PFSK-1 (cell line): ENCODE measurements at regions not wholly inside any gene's neighbourhood (a gene's known extent, or its start where the extent isn't known, plus 50 kb on each side); places are given as distances from the start of the nearest gene placed in this dataset.

Experiments
- FOXP2 ChIP-seq: optimal IDR thresholded peaks from 2 replicates; pipeline ENCODE3; 2011; ENCODE audit warnings: borderline replicate concordance, control low read depth, inconsistent platforms; ENCODE audit not compliant: insufficient read depth; ENCODE audit errors: extremely low read length, extremely low read depth
- POLR2AphosphoS5 ChIP-seq: IDR thresholded peaks from 2 replicates; pipeline ENCODE4 v1.6.1; 2012; ENCODE audit warnings: low read depth, mild to moderate bottlenecking, control low read depth, low read length, moderate library complexity
- REST ChIP-seq, 2 experiments: IDR thresholded peaks; 2 replicates each; pipeline versions ENCODE4 v1.6.1 to v1.8.0; 2011 to 2012; ENCODE audit warnings: low read depth in 2 of 2, low read length in 2 of 2, control low read depth in 1 of 2, inconsistent platforms in 1 of 2, mild to moderate bottlenecking in 1 of 2, moderate library complexity in 1 of 2; ENCODE audit not compliant: insufficient read depth in 1 of 2
- SIN3A ChIP-seq: IDR thresholded peaks from 2 replicates; pipeline ENCODE4 v1.6.1; 2012; ENCODE audit warnings: mild to moderate bottlenecking, low read length, moderate library complexity, borderline replicate concordance; ENCODE audit not compliant: insufficient read depth
- TAF1 ChIP-seq: IDR thresholded peaks from 2 replicates; pipeline ENCODE4 v1.6.1; 2012; ENCODE audit warnings: low read length, control low read depth, borderline replicate concordance; ENCODE audit not compliant: insufficient read depth

- TF ChIP-seq REST (IDR thresholded peaks at IDR 0.05; ENCODE audit: insufficient read depth in 1 of 2, low read depth in 2 of 2, low read length in 2 of 2) (no peak), TAF1 (no peak), POLR2AphosphoS5 (no peak), SIN3A (no peak), FOXP2 (no peak)
Measured at GRCh38 chr6:156029286-156029985, 573.8 kb upstream of the NOX3 start.
